HUDEP-2 (cell line): ENCODE measurements at regions not wholly inside any gene's neighbourhood (a gene's known extent, or its start where the extent isn't known, plus 50 kb on each side); places are given as distances from the start of the nearest gene placed in this dataset.
A peak's percentile ranks its signal among the peaks of the same experiment; 100 is the strongest.

Experiments used
- DNase-seq, 76 experiments: peaks; one replicate each; lab custom pipeline; 2025; ENCODE audit not compliant: unreplicated experiment in 76 of 76; lab: John Stamatoyannopoulos, UW

DNA sequence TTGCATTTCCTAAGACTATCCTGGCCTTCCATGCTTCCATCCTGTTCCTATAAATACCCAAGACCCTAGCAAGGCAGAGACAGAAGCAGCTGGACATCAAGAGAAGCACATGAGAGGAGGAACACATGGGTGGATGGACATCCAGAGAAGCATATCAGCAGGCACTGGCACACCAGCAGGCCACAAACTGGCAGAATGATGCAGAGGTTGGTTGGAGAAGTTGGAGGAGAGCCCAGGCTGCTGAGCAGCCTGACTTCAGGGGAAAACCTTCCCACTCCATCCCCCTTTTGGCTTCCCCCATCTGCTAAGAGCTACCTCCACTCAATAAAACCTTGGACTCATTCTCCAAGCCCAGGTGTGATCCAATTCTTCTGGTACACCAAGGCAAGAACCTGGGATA, 332.5 kb downstream of the FRK start:
- no peak for DNase-seq

DNA sequence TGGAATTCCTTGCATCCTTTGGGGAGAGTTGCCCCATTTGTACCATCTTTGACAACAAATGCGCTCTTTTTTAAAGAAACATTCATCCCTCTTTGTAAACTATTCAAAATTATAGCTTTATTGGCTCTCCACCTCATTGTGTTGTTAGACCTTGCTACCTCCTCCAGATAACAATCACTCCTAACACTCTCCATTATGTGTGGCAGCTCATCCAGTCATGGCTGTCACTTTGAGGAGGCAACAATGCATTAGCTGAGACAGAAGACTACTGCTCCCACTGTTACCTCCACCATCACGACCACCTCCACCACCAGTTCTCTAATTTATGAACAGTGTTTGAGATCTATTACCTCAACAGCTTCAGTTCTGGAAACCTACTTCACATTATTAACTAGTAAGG, 339.1 kb downstream of the FRK start:
- no peak for DNase-seq

DNA sequence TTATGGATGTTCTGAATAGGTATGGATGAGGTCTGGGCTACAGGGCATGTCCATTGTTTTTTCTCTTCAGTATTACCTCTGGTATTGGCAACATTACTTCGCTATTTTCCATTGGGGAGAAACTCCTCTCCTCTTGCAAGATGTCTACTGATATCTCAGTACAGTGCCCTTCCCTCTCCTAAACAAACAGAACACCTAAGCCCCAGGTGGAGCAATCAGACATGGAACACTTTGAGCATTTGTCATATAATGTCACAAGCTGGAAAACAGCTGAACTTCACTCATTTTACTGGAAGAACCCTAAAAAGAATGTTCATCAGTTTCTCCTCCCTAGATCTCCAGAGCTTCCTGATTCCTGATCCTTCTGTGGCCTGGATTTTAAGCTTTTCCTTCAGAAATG, 339.8 kb downstream of the FRK start:
- DNase-seq: no peak

DNA sequence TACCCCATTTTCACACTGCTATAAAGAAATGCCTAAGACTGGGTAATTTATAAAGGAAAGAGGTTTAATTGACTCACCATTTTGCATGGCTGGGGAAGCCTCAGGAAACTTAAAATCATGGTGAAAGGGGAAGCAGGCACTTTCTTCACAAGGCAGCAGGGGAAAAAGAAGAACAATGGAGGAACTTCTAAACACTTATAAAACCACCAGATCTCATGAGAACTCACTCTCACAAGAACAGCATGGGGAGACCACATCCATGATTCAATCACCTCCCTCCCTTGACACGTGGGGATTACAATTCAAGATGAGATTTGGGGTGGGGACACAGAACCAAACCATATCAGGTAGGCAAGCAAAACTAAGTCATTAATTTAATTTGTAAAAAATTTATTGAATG, 343.2 kb downstream of the FRK start:
- no peak for DNase-seq

DNA sequence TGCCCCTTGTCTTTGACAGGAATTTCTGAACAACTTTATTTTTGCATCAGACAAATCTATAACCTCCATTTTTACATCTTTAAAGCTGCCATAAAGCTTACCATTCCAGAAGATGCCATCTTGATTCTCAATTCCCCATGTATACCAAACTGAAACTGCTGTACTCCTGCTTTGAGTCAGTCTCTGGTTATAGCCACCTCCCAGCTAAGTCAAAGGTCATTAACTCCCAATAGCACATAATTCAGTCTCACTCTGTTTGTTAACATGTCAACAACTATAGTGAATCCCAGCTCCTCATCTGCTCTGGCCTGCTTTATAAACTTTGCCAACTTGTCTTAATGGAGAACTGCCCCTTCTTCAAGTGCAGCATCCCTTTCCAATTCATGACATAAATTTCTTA, 343.6 kb downstream of the FRK start:
- DNase-seq: no peak

DNA sequence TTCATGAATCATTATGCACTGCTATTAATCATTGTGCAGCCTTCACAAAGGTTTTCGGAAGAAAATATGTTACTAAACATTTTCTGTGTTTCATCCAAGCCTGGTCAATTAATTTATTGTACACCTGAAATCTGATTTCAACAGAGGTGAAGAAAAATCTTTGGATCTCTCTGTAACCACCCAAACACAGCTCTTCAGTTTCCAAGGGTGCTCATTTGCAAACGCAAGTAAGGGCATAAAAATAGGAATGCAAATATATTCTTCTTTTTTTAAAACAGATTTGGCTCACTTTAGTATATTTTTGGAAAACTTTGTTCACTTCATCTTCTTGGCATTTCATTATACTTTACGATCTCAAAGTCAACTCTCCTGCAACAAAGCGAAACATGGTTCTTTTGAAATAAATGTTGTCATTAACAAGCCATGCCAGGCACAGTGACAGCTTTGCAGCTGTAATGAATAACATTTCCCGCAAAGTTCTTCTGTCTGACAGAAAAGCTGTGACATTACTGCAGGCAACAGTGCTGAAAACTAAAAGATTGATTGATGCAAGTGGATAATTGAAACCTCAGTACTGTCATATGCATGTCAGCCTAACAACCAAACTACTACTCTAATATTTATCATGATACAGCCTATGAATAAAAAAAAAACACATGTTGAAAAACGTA, 348.3 kb downstream of the FRK start:
- no peak for DNase-seq

DNA sequence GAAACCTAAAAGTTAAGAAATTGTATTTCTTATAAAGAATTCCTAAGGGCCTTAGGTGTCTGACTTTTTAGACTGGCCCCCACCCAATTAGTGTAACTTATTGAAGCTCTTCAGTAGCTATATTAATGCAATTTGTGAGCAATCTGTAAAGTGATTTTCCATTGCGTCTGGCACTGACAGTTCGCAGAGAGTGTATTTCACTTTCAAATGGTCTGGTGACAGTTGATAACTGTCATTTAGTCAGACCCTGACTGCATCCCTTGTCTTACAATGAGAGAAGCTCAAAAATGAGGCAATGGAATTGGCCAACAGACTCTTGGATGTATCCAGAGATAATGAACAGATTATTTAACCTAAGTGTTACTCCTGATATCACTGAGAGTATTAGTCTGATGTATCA, 351.8 kb downstream of the FRK start:
- no peak for DNase-seq

DNA sequence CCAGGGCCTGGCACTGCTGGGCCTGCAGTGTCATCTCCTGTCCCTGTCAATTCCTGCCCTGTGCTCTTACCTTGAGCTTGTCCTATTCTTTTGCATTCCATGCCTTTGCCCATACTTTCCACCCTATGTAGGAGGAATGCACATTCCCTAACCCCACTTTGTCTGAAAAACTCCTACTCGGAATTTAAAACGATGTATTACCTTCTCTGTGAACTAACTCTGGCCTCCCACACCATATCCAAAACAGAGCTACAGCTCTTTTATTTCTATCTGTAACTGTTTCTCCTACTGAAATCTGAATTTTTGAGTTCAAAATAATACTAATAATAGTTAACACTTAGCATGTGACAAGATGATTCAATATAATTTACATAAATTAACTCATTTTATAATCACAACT, 353.7 kb downstream of the FRK start:
- DNase-seq: no peak

DNA sequence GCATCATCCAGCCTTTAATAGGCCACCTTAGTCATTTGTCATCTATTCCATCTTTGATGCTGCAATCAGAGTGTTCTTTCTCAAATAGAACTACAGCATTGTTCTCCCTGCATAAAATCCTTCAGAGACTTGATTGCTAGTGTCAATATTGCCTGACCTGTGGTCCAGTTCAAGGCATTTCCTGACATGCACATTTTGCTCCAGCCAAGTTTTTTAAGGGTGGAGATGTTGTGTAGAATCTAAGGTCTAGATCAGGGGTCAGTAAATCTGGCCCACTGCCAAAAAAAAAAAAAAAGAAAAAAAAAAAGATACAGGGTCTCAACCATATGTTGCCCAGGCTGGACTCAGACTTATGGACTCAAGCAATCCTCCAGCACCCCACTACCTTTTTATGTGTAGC, 354.4 kb downstream of the FRK start:
- no peak for DNase-seq

DNA sequence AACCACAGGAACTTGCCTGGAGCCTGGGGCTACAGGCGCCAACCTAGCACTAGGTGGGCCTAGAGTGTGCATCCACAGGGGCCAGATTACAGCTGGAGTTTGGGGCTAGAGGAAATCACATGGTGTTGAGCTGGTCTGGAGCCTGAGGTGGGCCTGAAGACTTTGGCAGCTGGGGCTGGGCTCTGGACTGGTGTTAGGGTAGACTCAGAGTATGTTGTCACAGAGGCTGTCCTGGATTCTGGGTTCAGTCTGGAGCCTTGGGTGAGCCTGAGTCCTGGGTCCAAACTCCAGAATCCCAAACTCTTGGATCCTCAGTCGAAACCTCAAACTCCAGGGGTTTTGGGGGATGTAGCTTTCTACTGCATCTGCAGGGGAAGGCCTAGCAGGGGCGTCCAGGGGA, 356.7 kb downstream of the FRK start:
- no peak for DNase-seq

DNA sequence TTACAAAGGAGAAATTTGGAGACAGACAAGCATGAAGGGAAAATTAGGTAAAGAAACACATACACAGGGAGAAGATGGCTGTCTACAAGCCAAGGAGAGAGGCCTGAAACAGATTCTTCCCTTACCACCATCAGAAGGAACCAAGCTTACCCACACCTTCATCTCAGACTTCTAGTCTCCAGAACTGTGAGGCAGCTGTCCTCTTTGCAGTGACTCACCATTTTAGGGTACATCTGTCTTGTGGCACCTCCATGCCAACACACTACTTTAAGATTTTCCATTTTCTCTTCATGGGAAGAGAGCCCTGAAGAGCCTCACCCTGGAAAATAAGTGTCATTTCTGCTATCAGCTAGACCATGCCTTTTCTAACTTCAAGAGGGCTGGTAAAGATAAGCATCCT, 369.3 kb downstream of the FRK start:
- DNase-seq: peak in 66 of 76 experiments; percentile 4 to 97 (median 72)

DNA sequence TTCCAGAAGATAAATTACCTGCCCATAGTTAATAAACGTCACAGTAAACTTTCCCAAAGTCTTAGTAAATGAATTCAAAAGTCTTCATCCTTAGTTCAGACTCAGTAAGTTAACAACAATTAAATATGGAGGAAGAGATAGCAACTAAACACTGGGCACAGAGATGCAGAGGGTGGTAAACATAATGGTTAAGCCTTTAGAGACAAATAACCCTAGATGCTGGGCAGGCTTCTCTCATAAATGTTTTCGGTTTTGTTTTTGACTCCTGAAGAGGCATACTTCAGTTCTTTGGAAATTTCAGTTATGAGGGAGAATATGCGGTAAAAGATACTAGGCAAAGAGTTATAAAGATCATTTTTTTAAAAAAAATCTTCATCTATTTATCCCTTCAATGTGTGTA, 369.8 kb downstream of the FRK start:
- DNase-seq: no peak

DNA sequence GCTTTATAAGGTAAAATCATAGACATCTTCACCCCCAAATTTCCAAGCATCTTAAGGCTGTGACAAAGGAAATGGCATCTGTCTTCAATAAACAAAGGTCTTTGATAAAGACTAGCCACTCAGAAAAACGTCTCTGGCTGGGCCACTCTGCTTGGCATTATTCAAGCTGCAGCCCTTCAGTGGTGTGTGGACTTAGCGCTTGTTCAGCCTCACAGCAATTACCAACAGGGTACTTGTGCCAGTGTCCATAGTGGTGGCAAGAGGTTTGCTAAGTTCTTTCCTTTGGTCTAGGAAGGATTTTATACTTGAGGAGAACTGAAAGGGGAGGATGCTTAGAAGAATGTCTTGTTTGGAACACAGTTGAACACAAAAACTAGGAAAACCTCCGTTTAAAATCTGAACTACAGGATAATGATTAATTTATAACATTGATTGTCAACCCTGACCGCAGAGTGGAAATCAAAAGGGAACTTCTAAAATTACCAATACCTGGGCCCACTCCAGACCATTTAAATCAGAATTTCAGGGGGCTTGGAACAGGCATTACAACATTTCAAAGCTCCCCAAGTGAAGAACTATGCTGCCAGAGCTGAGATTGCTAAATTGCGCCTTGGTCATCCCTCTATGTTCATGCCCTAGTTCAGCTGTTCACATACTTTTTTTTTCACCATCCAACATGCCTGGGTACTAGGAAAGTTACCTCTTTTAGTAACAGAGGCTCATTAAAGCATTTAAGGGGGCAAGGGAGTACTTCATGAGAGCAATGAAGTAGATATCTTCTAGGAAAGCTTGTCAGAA, 378.5 kb downstream of the FRK start:
- DNase-seq: no peak

DNA sequence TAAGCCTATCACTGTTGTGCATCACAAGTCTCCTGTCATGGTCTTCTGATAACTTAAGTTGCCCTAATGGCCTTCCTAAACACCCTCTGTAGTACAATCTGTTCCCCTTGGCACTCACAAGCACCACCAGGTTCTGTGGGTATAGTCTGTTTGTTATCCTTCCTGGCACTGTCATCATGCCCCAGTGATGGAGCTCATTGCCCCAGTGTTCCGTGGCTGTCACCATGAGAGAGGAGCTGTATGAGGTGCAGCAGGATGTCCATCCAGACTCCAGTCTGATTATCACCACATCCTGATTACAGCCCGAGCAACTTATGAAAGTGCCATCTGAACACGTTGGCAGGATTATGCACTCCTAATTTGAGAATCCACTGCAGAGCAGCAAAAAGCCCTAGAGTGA, 380.1 kb downstream of the FRK start:
- DNase-seq: no peak

DNA sequence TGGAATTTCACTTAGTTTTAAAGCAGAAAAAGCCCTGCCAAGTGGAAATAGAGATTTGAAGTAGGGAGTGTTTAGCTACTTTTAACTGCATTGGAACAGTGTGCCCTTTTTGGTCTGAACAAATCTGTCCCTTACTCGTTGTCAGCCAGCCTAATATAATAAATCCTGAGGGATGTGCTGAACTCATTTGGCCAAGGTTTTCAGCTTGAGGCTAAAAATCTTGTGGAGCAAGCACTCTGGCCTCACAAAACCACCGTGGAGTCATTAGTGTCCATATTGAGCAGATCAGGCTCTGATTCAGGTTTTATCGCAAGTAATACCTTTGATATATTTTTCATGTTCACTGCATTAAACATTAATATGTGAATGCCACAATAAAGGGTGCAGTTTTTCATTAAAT, 383.5 kb downstream of the FRK start:
- DNase-seq: no peak

DNA sequence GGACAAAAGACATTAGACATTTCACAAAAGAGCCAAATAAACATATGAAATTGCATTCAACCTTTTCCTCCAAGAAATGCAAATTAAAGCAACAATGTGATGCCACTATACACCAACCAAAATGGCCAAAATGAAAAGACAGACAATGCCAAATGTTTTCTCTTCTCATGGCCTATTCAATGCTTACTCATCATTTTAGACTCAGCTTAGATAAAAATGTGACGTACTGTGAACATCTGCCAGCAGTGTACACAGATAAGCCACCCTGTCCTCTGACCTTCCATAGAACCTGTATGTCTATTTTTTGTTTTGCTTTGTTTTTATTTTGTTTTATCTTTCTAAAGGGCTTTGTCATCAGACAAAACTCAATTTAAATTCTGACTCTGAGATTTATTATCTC, 385.2 kb downstream of the FRK start:
- DNase-seq: peak in 48 of 76 experiments; percentile 5 to 86 (median 60)

DNA sequence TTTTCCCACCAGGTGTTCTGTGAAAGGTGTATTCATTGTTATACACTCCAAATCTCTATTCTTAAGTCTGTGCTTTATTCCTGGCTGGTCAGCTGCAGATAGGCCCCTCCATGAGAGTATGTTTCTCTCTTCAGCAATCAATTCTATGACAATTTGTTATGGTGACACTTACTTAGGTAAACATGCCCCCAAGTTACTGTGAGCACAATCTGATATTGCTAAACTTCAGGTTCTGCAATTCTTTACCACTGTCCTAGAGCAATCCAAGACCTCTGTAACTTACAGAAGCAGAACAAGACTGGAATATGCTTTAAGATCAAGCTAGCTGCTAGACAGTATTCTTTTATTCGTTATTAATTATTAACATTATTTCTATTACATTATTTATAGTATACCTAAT, 391.9 kb downstream of the FRK start:
- no peak for DNase-seq

DNA sequence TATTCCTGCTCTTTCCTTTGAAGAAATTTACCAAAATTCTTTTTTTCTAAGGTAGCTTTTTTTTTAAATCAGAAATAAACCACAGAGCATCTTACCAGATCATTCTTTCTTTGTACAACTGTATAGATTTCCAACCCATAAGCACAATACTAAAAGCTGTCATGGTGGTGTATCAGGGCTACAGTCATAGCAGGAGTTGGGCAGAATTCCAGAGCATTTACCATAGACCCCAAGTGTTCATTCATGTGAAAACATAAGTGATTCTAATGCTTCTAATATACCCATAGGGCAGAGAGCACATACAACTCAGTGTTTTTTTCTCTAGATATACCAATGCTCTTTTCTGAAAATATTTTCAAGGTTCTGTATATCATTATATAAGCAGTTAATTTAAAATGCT, 392.5 kb downstream of the FRK start:
- no peak for DNase-seq

DNA sequence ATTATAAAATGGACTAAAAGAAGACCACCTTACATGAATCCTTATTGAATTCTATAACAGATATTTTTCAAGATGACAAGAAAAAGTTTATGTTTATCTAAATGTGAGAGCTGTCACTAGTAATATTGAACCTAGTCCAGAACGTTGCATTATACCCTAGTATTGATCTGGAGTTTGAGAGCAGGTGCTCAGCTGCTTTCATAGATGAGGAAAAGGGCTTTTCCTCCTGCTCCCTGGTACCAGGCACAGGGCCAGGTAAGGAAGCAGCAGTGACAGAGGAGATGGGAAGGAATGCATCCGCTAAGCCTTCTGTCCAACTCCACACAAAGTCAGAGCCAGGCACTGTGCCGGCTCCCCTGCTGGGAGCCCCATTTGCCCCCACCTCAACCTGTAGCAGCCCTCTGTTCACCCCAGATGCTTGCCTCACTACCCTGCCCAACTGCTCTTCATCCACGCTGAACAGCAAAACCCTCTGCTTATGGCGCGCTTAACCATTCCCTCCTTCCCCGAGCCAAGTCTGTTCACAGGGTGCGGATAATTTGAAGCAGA, 393.1 kb downstream of the FRK start:
- no peak for DNase-seq

DNA sequence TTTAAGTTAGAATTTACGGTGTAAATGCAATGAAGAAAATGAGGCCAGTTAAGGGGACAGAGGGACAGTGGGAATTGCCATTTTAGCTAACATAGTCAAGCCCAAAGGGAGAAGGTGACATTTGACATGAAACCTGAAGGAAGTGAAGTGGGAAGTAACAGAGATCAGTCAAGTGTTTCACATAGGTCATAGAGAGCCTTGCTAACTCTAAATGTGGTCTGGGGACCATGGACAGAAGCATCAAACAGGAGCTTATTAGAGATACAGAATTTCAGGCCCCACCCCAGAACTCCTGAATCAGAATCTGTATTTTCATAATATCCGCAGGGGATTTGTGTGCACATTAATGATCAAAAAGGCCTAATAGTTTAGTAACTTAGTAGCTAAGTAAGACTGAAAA, 393.7 kb downstream of the FRK start:
- DNase-seq: no peak

DNA sequence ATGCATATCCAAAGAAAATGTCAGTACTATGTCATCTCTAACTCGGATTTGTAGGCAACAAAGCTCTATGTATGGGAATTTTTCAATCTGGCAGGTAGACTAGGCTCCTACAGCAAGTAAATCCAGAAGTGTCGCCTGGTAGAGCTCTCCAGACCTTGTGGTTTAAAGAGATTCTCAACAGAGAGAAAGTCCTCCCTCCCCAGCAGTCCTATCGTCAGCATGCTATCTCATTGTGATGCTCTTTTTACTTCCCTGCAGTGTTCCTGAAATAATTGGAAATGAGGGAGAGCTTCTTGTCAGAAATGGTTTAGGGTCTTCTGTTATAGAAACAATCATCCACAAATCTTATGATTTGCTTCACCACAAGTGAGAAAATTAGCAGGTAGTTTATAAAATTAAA, 395.4 kb downstream of the FRK start:
- no peak for DNase-seq

DNA sequence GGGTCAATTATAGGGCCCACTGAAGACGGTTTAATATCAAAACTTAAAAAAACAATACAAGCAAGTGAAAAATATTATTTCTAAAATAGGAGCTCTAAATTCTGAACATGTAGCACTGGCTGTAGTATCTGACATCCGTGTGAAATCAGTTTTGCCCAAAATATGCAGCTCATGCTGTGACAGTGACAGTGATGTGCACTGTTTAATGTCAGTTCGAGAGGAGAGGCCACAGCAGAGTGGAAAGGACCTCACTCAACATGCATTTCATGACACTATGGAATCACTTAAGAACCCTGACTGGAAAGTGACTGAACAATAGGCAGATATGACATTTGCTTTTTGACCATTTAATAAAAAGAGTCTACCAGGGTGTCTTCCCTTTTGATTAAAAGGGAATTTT, 397.0 kb downstream of the FRK start:
- DNase-seq: no peak
